ENCODE measurements at regions not wholly inside any gene's neighbourhood (a gene's known extent, or its start where the extent isn't known, plus 50 kb on each side); places are given as distances from the start of the nearest gene placed in this dataset.

DNA sequence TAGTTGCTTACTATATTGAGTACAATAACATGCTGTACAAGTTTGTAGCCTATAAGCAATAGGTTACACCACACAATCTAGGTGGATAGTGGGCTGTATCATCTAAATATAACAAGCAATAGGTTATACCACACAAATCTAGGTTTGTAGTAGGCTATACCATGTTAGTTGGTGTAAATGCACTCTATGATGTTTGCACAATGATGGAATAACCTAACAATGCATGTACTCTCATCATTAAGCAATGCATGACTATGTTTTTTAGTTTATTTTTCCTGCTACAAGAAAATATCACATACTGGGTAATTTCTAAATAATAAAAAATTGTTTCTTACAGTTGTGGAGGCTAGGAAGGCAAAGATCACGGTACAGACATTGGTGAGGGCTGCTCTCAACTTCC lies 262.5 kb downstream of the SLITRK6 start:
- H3K27me3 ChIP-seq (replicated peaks in 1 of 4; ENCODE audit: control extremely low read depth in 1 of 4, control insufficient read depth in 3 of 4, insufficient read depth in 4 of 4, low read length in 3 of 4): no peaks in the 10 kb centered on the region
- no peak overlapping the region for H3K9ac ChIP-seq (ENCODE audit: low read length)
- no peak for DNase-seq
- ATAC-seq (ENCODE audit: low read depth): no peak
- ChIA-PET POLR2A (no interaction called here), CTCF (no interaction called here)
- no peak overlapping the region for H3K4me3 ChIP-seq (ENCODE audit: control extremely low read depth in 1 of 5, extremely low read depth in 1 of 5, insufficient read depth in 1 of 5, low read depth in 2 of 5, low read length in 4 of 5)
- no peaks in the 10 kb centered on the region for H3K27me3 Mint-ChIP-seq
- no peaks in the 10 kb centered on the region for H3K4me1 Mint-ChIP-seq
- no peaks in the 10 kb centered on the region for H3K79me2 ChIP-seq (ENCODE audit: control insufficient read depth, insufficient read depth, low read length)
- H3K9me3 ChIP-seq (ENCODE audit: control extremely low read depth in 1 of 3, control insufficient read depth in 2 of 3, insufficient read depth in 1 of 3, low read length in 2 of 3): no peaks in the 10 kb centered on the region
- no peak overlapping the region for H3K4me3 Mint-ChIP-seq
- H3K4me2 ChIP-seq (replicated peaks; ENCODE audit: low read depth, low read length, poor library complexity, severe bottlenecking): no peak overlapping the region
- no peaks in the 10 kb centered on the region for H3K36me3 ChIP-seq (replicated peaks in 1 of 2; ENCODE audit: control extremely low read depth in 1 of 2, control insufficient read depth in 1 of 2, extremely low read depth in 1 of 2, insufficient read depth in 2 of 2, low read length in 1 of 2)
- no peak overlapping the region for H2AFZ ChIP-seq (ENCODE audit: insufficient read depth, low read depth, low read length, poor library complexity, severe bottlenecking)
- TF ChIP-seq EZH2 (IDR thresholded peaks at IDR 0.05; ENCODE audit: borderline replicate concordance, insufficient read depth, low read depth, low read length, poor library complexity, severe bottlenecking) (no peak), CTCF (IDR thresholded peaks at IDR 0.05) (no peak)
- intact Hi-C loops (cut with micrococcal nuclease): no loop called here
- H3K27ac Mint-ChIP-seq: no peak overlapping the region
- H3K27ac ChIP-seq (ENCODE audit: low read length in 2 of 2): no peak overlapping the region
- H3K4me1 ChIP-seq (ENCODE audit: control insufficient read depth in 2 of 2, insufficient read depth in 2 of 2, low read length in 2 of 2): no peaks in the 10 kb centered on the region
- no CpG with 5 or more reads among the region's 1 CpG for WGBS (ENCODE audit: insufficient coverage)
- H4K20me1 ChIP-seq (ENCODE audit: control insufficient read depth, insufficient read depth, low read length, poor library complexity, severe bottlenecking): no peaks in the 10 kb centered on the region
- H3K9me3 Mint-ChIP-seq (ENCODE audit: insufficient read depth): no peaks in the 10 kb centered on the region

GRCh38 chr13:85535316-85536084 lies 263.7 kb downstream of the SLITRK6 start:
- H3K9me3 Mint-ChIP-seq (ENCODE audit: insufficient read depth): no peaks in the 10 kb centered on the region
- no peaks in the 10 kb centered on the region for H3K27me3 ChIP-seq (replicated peaks in 1 of 4; ENCODE audit: control extremely low read depth in 1 of 4, control insufficient read depth in 3 of 4, insufficient read depth in 4 of 4, low read length in 3 of 4)
- no peaks in the 10 kb centered on the region for H3K4me1 Mint-ChIP-seq
- intact Hi-C loops (cut with micrococcal nuclease): no loop called here
- WGBS (ENCODE audit: insufficient coverage): 86% methylated on average over 1 of the region's 4 CpGs
- no peaks in the 10 kb centered on the region for H3K9me3 ChIP-seq (ENCODE audit: control extremely low read depth in 1 of 3, control insufficient read depth in 2 of 3, insufficient read depth in 1 of 3, low read length in 2 of 3)
- no peak overlapping the region for H3K9ac ChIP-seq (ENCODE audit: low read length)
- H3K4me2 ChIP-seq (replicated peaks; ENCODE audit: low read depth, low read length, poor library complexity, severe bottlenecking): no peak overlapping the region
- no peak overlapping the region for H2AFZ ChIP-seq (ENCODE audit: insufficient read depth, low read depth, low read length, poor library complexity, severe bottlenecking)
- H4K20me1 ChIP-seq (ENCODE audit: control insufficient read depth, insufficient read depth, low read length, poor library complexity, severe bottlenecking): no peaks in the 10 kb centered on the region
- no peaks in the 10 kb centered on the region for H3K4me1 ChIP-seq (ENCODE audit: control insufficient read depth in 2 of 2, insufficient read depth in 2 of 2, low read length in 2 of 2)
- no peaks in the 10 kb centered on the region for H3K36me3 ChIP-seq (replicated peaks in 1 of 2; ENCODE audit: control extremely low read depth in 1 of 2, control insufficient read depth in 1 of 2, extremely low read depth in 1 of 2, insufficient read depth in 2 of 2, low read length in 1 of 2)
- H3K4me3 Mint-ChIP-seq: no peak overlapping the region
- no peak for ATAC-seq (ENCODE audit: low read depth)
- H3K27ac Mint-ChIP-seq: no peak overlapping the region
- DNase-seq: no peak
- TF ChIP-seq CTCF (IDR thresholded peaks at IDR 0.05) (no peak), EZH2 (IDR thresholded peaks at IDR 0.05; ENCODE audit: borderline replicate concordance, insufficient read depth, low read depth, low read length, poor library complexity, severe bottlenecking) (no peak)
- CTCF ChIA-PET: no interaction called here
- H3K79me2 ChIP-seq (ENCODE audit: control insufficient read depth, insufficient read depth, low read length): no peaks in the 10 kb centered on the region
- POLR2A ChIA-PET: no interaction called here
- no peak overlapping the region for H3K4me3 ChIP-seq (ENCODE audit: control extremely low read depth in 1 of 5, extremely low read depth in 1 of 5, insufficient read depth in 1 of 5, low read depth in 2 of 5, low read length in 4 of 5)
- no peak overlapping the region for H3K27ac ChIP-seq (ENCODE audit: low read length in 2 of 2)
- H3K27me3 Mint-ChIP-seq: no peaks in the 10 kb centered on the region

All from B cell (primary cell).